Osteoblast (primary cell): ENCODE measurements at regions not wholly inside any gene's neighbourhood (a gene's known extent, or its start where the extent isn't known, plus 50 kb on each side); places are given as distances from the start of the nearest gene placed in this dataset.

ENCODE experiments used
- DNase-seq: peaks from one replicate; pipeline ENCODE4 v3.0.0; 2011; ENCODE audit warnings: low spot score, mixed read lengths; ENCODE audit not compliant: insufficient read length; ENCODE audit errors: missing footprints
- H2AFZ ChIP-seq: 2 replicates; pipeline ENCODE4 v1.6.0; 2011; ENCODE audit warnings: mild to moderate bottlenecking, low read length
- H3K27ac ChIP-seq: 2 replicates; pipeline ENCODE4 v1.5.1; 2011; ENCODE audit warnings: mild to moderate bottlenecking, low read depth, low read length, moderate library complexity
- H3K27me3 ChIP-seq: 2 replicates; pipeline ENCODE4 v1.6.0; 2012; ENCODE audit warnings: mild to moderate bottlenecking, control low read depth, inconsistent platforms, low read length, moderate library complexity; ENCODE audit not compliant: insufficient read depth
- H3K36me3 ChIP-seq: 2 replicates; pipeline ENCODE4 v1.5.1; 2011; ENCODE audit warnings: mild to moderate bottlenecking, low read length, control low read depth, moderate library complexity; ENCODE audit not compliant: insufficient read depth
- H3K4me1 ChIP-seq: 2 replicates; pipeline ENCODE4 v1.5.1; 2011; ENCODE audit warnings: mild to moderate bottlenecking, low read length, control low read depth, moderate library complexity; ENCODE audit not compliant: insufficient read depth
- H3K4me2 ChIP-seq: 2 replicates; pipeline ENCODE4 v1.6.0; 2011; ENCODE audit warnings: mild to moderate bottlenecking, low read length; ENCODE audit not compliant: insufficient read depth
- H3K4me3 ChIP-seq: fragments of 200-600 bp; sonication (generic); 3 replicates; pipeline ENCODE4 v1.5.1; 2012; ENCODE audit warnings: mild to moderate bottlenecking, low read length, inconsistent platforms; ENCODE audit not compliant: insufficient read depth
- H3K79me2 ChIP-seq: 2 replicates; pipeline ENCODE4 v1.6.0; 2012; ENCODE audit warnings: mild to moderate bottlenecking, low read length, control low read depth, inconsistent platforms; ENCODE audit not compliant: insufficient read depth
- H3K9me3 ChIP-seq: 2 replicates; pipeline ENCODE4 v1.5.1; 2011; ENCODE audit warnings: low read depth, low read length, control low read depth
- H4K20me1 ChIP-seq: 2 replicates; pipeline ENCODE4 v1.6.0; 2012; ENCODE audit warnings: mild to moderate bottlenecking, low read length, control low read depth; ENCODE audit not compliant: insufficient read depth
- TF ChIP-seq, protein P1 (sequence below): IDR thresholded peaks from 2 replicates; pipeline ENCODE4 v1.5.1; 2011; ENCODE audit warnings: mild to moderate bottlenecking, low read depth, low read length, moderate library complexity; ENCODE audit errors: extremely low read depth

DNA sequence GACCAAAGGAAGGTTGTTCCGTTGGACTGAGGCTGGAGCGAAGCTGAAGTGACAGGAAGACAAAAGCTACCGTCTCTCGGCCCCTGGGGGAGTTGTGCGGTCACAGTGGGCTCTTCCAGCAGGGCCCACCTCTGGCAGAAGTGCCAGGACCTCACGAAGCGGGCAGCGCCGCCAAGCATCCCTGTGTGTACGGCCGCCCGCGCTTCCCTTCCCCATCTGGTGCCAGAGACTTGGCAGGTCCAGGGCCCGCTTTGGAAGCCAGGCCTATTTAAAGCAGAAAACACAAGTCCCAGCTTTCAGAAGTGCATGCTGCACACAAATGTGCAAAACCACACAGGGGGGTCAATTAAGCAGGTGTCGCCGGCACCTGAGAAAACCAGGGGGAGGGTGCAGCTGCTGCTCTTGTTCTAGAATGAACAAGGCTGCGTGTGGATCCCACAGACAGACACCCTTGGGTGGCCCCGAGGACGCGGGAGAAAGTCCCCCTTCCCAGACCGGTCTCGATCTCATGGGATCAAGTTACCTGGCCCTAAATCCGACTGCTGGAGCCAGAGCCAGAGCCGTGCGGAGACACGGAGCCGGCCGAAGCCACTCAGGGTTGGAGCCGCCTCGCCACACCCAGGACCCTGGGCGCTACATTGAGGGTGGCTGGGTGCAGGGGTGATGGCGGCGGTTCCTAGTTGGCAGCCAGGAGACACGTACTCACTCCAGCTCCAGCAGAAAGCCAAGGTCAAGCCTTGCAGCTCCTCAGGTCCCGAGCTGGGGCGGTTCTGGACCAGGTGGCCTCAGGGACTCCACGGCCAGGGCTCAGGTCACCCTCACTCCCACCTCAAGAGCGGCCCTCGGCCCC lies 51.8 kb upstream of the PPP2R2D start:
- Histone ChIP-seq H2AFZ (no peak overlapping the region), H3K4me3 (no peak overlapping the region), H3K79me2 (no peaks in the 10 kb centered on the region), H3K4me2 (no peak overlapping the region), H4K20me1 (no peaks in the 10 kb centered on the region), H3K36me3 (no peaks in the 10 kb centered on the region), H3K27ac (no peak overlapping the region), H3K4me1 (no peaks in the 10 kb centered on the region), H3K27me3 (no peaks in the 10 kb centered on the region), H3K9me3 (peaks cover 2% of the 10 kb centered on the region)
- no peak for DNase-seq
- TF ChIP-seq, protein P1, sequence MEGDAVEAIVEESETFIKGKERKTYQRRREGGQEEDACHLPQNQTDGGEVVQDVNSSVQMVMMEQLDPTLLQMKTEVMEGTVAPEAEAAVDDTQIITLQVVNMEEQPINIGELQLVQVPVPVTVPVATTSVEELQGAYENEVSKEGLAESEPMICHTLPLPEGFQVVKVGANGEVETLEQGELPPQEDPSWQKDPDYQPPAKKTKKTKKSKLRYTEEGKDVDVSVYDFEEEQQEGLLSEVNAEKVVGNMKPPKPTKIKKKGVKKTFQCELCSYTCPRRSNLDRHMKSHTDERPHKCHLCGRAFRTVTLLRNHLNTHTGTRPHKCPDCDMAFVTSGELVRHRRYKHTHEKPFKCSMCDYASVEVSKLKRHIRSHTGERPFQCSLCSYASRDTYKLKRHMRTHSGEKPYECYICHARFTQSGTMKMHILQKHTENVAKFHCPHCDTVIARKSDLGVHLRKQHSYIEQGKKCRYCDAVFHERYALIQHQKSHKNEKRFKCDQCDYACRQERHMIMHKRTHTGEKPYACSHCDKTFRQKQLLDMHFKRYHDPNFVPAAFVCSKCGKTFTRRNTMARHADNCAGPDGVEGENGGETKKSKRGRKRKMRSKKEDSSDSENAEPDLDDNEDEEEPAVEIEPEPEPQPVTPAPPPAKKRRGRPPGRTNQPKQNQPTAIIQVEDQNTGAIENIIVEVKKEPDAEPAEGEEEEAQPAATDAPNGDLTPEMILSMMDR: no peak

DNA sequence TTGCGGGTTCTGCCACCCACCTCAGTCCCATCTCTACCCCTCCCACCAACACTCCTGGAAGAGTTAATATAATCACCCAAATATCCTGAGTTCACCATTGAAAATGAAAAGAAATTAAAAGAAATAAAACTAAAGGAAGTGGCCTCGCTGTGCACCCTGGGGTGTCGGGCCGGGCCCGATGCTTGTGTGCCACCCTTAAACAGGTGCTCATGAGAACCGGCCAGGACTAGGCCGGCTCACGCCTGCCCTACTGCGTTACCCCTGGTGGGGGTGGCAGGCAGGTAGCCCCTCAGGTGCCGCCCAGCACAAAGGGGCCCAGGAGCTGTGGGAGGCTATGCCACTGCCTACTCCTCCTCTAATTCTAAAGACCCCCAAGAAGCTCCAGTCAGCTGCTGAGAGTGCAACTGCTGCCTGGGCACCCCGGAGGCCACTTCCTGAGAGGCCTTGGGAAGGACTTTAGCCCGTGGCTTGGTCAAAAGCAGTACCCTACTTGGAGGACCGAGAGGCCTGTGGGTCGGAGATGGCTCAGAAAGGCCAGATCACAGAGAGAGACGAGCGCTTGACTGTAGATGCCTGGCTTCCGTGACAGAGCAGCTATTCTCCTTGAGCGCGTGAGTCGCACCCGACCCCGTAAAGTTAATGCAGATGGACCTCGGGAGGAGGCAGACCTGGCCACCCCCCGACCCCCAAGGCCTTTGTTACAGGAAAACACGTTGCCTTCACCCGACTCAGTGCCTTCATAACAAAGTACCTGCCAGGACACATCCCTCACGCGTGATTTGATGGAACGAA lies 51.0 kb upstream of the PPP2R2D start:
- no peaks in the 10 kb centered on the region for H3K27me3 ChIP-seq
- no peaks in the 10 kb centered on the region for H3K79me2 ChIP-seq
- H3K4me2 ChIP-seq: no peak overlapping the region
- H2AFZ ChIP-seq: no peak overlapping the region
- H3K27ac ChIP-seq: no peak overlapping the region
- H3K4me3 ChIP-seq: no peak overlapping the region
- no peak for DNase-seq
- TF ChIP-seq, protein P1: no peak
- H3K9me3 ChIP-seq: peaks cover 2% of the 10 kb centered on the region
- H3K4me1 ChIP-seq: no peaks in the 10 kb centered on the region
- no peaks in the 10 kb centered on the region for H4K20me1 ChIP-seq
- H3K36me3 ChIP-seq: no peaks in the 10 kb centered on the region

DNA sequence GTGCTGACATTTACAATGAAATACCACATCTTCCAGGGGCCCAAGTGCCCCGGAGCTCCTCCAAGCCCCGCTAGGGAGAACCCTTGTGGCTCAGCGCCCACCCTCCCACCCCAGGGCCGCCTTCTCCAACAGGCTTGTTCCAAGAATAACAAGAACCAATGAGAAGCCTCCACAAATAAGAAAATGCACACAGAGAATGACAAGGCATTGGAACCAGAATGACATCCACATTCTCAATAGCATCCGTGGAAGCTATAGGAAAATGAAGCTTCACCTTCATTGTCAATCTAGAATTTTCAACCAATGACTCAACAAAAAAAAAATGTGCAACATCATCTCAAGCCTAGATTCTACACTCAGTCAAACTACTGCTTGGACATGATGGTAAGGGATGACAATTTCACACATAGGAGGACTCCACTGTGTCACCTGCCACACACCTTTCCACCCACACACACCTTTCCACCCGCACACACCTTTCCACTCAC lies 50.4 kb upstream of the PPP2R2D start:
- H4K20me1 ChIP-seq: no peaks in the 10 kb centered on the region
- TF ChIP-seq, protein P1: no peak
- no peak for DNase-seq

More for the DNA sequence above, 50.4 kb upstream of the PPP2R2D start:
- Histone ChIP-seq H2AFZ (no peak overlapping the region), H3K9me3 (peaks cover 2% of the 10 kb centered on the region), H3K4me3 (no peak overlapping the region), H3K27me3 (no peaks in the 10 kb centered on the region), H3K36me3 (no peaks in the 10 kb centered on the region), H3K79me2 (no peaks in the 10 kb centered on the region), H3K27ac (no peak overlapping the region), H3K4me2 (no peak overlapping the region), H3K4me1 (no peaks in the 10 kb centered on the region)
